ENCODE measurements at regions not wholly inside any gene's neighbourhood (a gene's known extent, or its start where the extent isn't known, plus 50 kb on each side); places are given as distances from the start of the nearest gene placed in this dataset.

- TF ChIP-seq CTCF (conservative IDR thresholded peaks at IDR 0.05): no peak
- no peaks in the 10 kb centered on the region for H3K9me3 ChIP-seq (ENCODE audit: control insufficient read depth, low read length)
- H3K4me1 Mint-ChIP-seq: no peaks in the 10 kb centered on the region
- H3K27ac ChIP-seq (ENCODE audit: low read depth, low read length): no peak overlapping the region
- H3K4me3 Mint-ChIP-seq: no peak overlapping the region
- no peak overlapping the region for H3K4me3 ChIP-seq (ENCODE audit: low read length)
- H3K4me1 ChIP-seq (ENCODE audit: control insufficient read depth, insufficient read depth, low read length): no peaks in the 10 kb centered on the region
- no peaks in the 10 kb centered on the region for H3K36me3 ChIP-seq (ENCODE audit: control insufficient read depth, insufficient read depth, low read length)
- H3K27me3 Mint-ChIP-seq (ENCODE audit: insufficient read depth): no peaks in the 10 kb centered on the region
- DNase-seq: no peak
- no peak overlapping the region for H3K9ac ChIP-seq (ENCODE audit: extremely low read depth, low read length, poor library complexity, severe bottlenecking)
- no peaks in the 10 kb centered on the region for H3K27me3 ChIP-seq (ENCODE audit: control insufficient read depth, insufficient read depth, low read length, poor library complexity, severe bottlenecking)
- H3K27ac Mint-ChIP-seq: no peak overlapping the region
- H3K36me3 Mint-ChIP-seq (ENCODE audit: low read depth): peaks cover 13% of the 10 kb centered on the region
- H3K9me3 Mint-ChIP-seq: peaks cover 21% of the 10 kb centered on the region
Observed at GRCh38 chrX:5617666-5618065, 611.0 kb downstream of the NLGN4X start.

- peaks cover 30% of the 10 kb centered on the region for H3K4me1 Mint-ChIP-seq
- no peaks in the 10 kb centered on the region for H3K36me3 ChIP-seq (ENCODE audit: control insufficient read depth, insufficient read depth, low read length)
- H3K36me3 Mint-ChIP-seq (ENCODE audit: low read depth): peaks cover 9% of the 10 kb centered on the region
- 82 to 88% methylated on average over 4 of the region's 4 CpGs for WGBS, 2 experiments (ENCODE audit: insufficient coverage in 1 of 2, insufficient read length in 1 of 2)
- TF ChIP-seq CTCF (conservative IDR thresholded peaks at IDR 0.05): no peak
- no peaks in the 10 kb centered on the region for H3K27me3 Mint-ChIP-seq (ENCODE audit: insufficient read depth)
- H3K4me1 ChIP-seq (ENCODE audit: control insufficient read depth, insufficient read depth, low read length): no peaks in the 10 kb centered on the region
- H3K9me3 ChIP-seq (ENCODE audit: control insufficient read depth, low read length): peaks cover 11% of the 10 kb centered on the region
- no peak for DNase-seq
- no peak overlapping the region for H3K27ac ChIP-seq (ENCODE audit: low read depth, low read length)
- no peak overlapping the region for H3K27ac Mint-ChIP-seq
- H3K4me3 ChIP-seq (ENCODE audit: low read length): no peak overlapping the region
- no peak overlapping the region for H3K9ac ChIP-seq (ENCODE audit: extremely low read depth, low read length, poor library complexity, severe bottlenecking)
- H3K27me3 ChIP-seq (ENCODE audit: control insufficient read depth, insufficient read depth, low read length, poor library complexity, severe bottlenecking): no peaks in the 10 kb centered on the region
- no peak overlapping the region for H3K4me3 Mint-ChIP-seq
- peaks cover 24% of the 10 kb centered on the region for H3K9me3 Mint-ChIP-seq
Observed at GRCh38 chrX:5595570-5595969, 633.1 kb downstream of the NLGN4X start.

- H3K9me3 Mint-ChIP-seq: peaks cover 8% of the 10 kb centered on the region
- no peaks in the 10 kb centered on the region for H3K36me3 ChIP-seq (ENCODE audit: control insufficient read depth, insufficient read depth, low read length)
- no peak overlapping the region for H3K27ac ChIP-seq (ENCODE audit: low read depth, low read length)
- H3K4me3 Mint-ChIP-seq: no peak overlapping the region
- peaks cover 8% of the 10 kb centered on the region for H3K4me1 Mint-ChIP-seq
- H3K9ac ChIP-seq (ENCODE audit: extremely low read depth, low read length, poor library complexity, severe bottlenecking): no peak overlapping the region
- H3K4me3 ChIP-seq (ENCODE audit: low read length): no peak overlapping the region
- H3K36me3 Mint-ChIP-seq (ENCODE audit: low read depth): peaks cover 4% of the 10 kb centered on the region
- no peaks in the 10 kb centered on the region for H3K27me3 ChIP-seq (ENCODE audit: control insufficient read depth, insufficient read depth, low read length, poor library complexity, severe bottlenecking)
- no peaks in the 10 kb centered on the region for H3K4me1 ChIP-seq (ENCODE audit: control insufficient read depth, insufficient read depth, low read length)
- peaks cover 24% of the 10 kb centered on the region for H3K9me3 ChIP-seq (ENCODE audit: control insufficient read depth, low read length)
- H3K27ac Mint-ChIP-seq: no peak overlapping the region
- H3K27me3 Mint-ChIP-seq (ENCODE audit: insufficient read depth): no peaks in the 10 kb centered on the region
- no peak for TF ChIP-seq CTCF (conservative IDR thresholded peaks at IDR 0.05)
- DNase-seq: no peak
Observed at GRCh38 chrX:5586726-5587125, 641.9 kb downstream of the NLGN4X start.
